Endothelial cell of umbilical vein (primary cell): ENCODE measurements at regions not wholly inside any gene's neighbourhood (a gene's known extent, or its start where the extent isn't known, plus 50 kb on each side); places are given as distances from the start of the nearest gene placed in this dataset.

ENCODE experiments used
- EZH2 ChIP-seq: IDR thresholded peaks from 2 replicates; pipeline ENCODE4 v1.6.1; 2012; ENCODE audit warnings: borderline replicate concordance, low read depth, mild to moderate bottlenecking, moderate library complexity, low read length, inconsistent platforms; ENCODE audit not compliant: severe bottlenecking
- FOS ChIP-seq: IDR thresholded peaks from 2 replicates; pipeline ENCODE4 v1.6.1; 2011; ENCODE audit warnings: mild to moderate bottlenecking, low read length, moderate library complexity, borderline replicate concordance; ENCODE audit not compliant: insufficient read depth
- JUN ChIP-seq: IDR thresholded peaks from 2 replicates; pipeline ENCODE4 v1.6.1; 2011; ENCODE audit warnings: borderline replicate concordance, low read depth; ENCODE audit not compliant: insufficient read length, insufficient read depth
- POLR2AphosphoS5 ChIP-seq: IDR thresholded peaks from 2 replicates; pipeline ENCODE4 v1.6.1; 2012; ENCODE audit warnings: low read depth, mild to moderate bottlenecking, control low read depth, low read length, moderate library complexity; ENCODE audit not compliant: insufficient read depth
- TF ChIP-seq, protein P1 (sequence below), 2 donors: IDR thresholded peaks; 1 replicate in 1 of 2; 2 replicates in 1 of 2; pipeline ENCODE4 v1.5.1; 2011; ENCODE audit warnings: low read length in 2 of 2, mild to moderate bottlenecking in 2 of 2, moderate library complexity in 2 of 2, control low read depth in 1 of 2, inconsistent platforms in 1 of 2, low read depth in 1 of 2; ENCODE audit not compliant: insufficient read depth in 1 of 2; ENCODE audit errors: extremely low read depth in 1 of 2

DNA sequence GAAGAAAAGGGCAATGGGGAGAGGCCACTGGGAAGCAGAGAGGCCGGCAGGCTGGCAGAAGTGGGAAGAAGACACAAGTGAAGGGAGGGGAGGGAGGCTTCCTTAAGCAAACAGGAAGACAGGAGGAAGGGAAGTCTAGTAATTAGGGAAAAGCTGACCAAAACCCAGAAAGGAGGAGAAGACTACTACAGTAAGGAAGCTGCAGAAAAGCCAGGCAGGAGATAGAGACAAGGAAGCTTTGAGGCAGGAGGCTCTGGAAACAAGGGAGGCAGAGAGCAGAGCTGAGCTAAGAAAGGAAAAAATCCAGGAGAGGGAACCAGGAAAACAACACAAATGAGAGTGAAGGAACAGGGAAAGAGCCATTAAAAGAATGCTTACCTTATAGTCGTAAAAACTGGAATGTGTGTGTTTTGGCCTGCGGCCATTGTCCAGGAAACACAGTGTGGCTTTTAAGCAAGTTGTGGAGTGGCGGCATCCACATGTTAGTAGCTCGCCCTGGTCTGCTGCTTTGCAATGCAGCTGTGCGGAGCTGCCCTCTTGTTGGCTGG lies 317.1 kb upstream of the CLINT1 start:
- TF ChIP-seq, protein P1, sequence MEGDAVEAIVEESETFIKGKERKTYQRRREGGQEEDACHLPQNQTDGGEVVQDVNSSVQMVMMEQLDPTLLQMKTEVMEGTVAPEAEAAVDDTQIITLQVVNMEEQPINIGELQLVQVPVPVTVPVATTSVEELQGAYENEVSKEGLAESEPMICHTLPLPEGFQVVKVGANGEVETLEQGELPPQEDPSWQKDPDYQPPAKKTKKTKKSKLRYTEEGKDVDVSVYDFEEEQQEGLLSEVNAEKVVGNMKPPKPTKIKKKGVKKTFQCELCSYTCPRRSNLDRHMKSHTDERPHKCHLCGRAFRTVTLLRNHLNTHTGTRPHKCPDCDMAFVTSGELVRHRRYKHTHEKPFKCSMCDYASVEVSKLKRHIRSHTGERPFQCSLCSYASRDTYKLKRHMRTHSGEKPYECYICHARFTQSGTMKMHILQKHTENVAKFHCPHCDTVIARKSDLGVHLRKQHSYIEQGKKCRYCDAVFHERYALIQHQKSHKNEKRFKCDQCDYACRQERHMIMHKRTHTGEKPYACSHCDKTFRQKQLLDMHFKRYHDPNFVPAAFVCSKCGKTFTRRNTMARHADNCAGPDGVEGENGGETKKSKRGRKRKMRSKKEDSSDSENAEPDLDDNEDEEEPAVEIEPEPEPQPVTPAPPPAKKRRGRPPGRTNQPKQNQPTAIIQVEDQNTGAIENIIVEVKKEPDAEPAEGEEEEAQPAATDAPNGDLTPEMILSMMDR (IDR thresholded peaks at IDR 0.05; ENCODE audit: extremely low read depth in 1 of 2, insufficient read depth in 1 of 2, low read depth in 1 of 2, low read length in 2 of 2): no peak
- TF ChIP-seq POLR2AphosphoS5 (no peak), EZH2 (no peak), FOS (no peak), JUN (no peak)
